ENCODE measurements at regions not wholly inside any gene's neighbourhood (a gene's known extent, or its start where the extent isn't known, plus 50 kb on each side); places are given as distances from the start of the nearest gene placed in this dataset.
A peak's percentile ranks its signal among the peaks of the same experiment; 100 is the strongest.
"Not testable (repeated sequence)": the region's sequence is repeated elsewhere in the genome, so short reads cannot be mapped to it uniquely, and the experiment has no call there.

DNA sequence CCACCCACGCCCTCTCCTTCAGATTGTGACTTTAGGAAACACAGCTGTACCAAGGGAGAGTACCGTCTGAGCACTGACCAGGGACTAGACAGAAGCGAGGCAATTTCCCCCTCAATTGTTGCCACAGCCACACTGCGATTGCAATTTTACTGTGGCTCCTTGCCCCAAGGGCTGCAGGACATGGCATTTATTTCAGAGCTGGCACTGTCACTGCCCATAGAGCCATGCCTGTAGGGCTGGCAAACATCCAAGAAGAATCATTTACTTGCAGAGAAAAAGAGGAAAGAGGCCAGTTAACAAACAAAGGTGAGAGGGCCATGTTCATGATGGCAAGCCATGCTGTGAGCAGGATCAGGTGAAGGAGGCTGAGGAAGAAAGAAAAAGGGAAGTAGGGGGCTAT is 129.6 kb downstream of the EMP1 start:
- Histone ChIP-seq H4K20me1 (ENCODE audit: insufficient read depth, poor library complexity, severe bottlenecking) (no peaks in the 10 kb centered on the region), H3K4me3 (no peak overlapping the region), H3K27me3 (no peaks in the 10 kb centered on the region), H3K9me2 (replicated peaks; ENCODE audit: insufficient read depth) (no peaks in the 10 kb centered on the region), H3K4me2 (no peak overlapping the region), H3K4me1 (ENCODE audit: insufficient read depth) (no peaks in the 10 kb centered on the region), H3K79me2 (no peaks in the 10 kb centered on the region), H2AFZ (no peak overlapping the region), H3K36me3 (replicated peaks; ENCODE audit: insufficient read depth, low read depth) (no peaks in the 10 kb centered on the region), H3K27ac (no peak overlapping the region), H3K9me3 (ENCODE audit: low read depth) (no peaks in the 10 kb centered on the region)
- DNase-seq (ENCODE audit: low spot score): no peak
- TF ChIP-seq EZH2 (IDR thresholded peaks at IDR 0.05; ENCODE audit: borderline replicate concordance) (no peak), EZH2phosphoT487 (IDR thresholded peaks at IDR 0.05; ENCODE audit: low read depth, severe bottlenecking, unreplicated experiment) (no peak)
- TF ChIP-seq, protein P1, sequence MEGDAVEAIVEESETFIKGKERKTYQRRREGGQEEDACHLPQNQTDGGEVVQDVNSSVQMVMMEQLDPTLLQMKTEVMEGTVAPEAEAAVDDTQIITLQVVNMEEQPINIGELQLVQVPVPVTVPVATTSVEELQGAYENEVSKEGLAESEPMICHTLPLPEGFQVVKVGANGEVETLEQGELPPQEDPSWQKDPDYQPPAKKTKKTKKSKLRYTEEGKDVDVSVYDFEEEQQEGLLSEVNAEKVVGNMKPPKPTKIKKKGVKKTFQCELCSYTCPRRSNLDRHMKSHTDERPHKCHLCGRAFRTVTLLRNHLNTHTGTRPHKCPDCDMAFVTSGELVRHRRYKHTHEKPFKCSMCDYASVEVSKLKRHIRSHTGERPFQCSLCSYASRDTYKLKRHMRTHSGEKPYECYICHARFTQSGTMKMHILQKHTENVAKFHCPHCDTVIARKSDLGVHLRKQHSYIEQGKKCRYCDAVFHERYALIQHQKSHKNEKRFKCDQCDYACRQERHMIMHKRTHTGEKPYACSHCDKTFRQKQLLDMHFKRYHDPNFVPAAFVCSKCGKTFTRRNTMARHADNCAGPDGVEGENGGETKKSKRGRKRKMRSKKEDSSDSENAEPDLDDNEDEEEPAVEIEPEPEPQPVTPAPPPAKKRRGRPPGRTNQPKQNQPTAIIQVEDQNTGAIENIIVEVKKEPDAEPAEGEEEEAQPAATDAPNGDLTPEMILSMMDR (IDR thresholded peaks at IDR 0.05; ENCODE audit: poor library complexity): no peak
- WGBS (ENCODE audit: low lambda C conversion rate, missing lambda C conversion rate): 82% methylated on average over 4 of the region's 4 CpGs

DNA sequence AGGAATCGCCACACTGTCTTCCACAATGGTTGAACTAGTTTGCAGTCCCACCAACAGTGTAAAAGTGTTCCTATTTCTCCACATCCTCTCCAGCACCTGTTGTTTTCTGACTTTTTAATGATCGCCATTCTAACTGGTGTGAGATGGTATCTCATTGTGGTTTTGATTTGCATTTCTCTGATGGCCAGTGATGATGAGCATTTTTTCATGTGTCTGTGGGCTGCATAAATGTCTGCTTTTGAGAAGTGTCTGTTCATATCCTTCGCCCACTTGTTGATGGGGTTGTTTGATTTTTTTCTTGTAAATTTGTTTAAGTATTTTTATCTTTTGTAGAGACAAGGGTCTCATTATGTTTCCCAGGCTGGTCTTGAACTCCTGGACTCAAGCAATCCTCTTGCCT is 128.5 kb downstream of the EMP1 start:
- H3K4me2 ChIP-seq; H3K4me1 ChIP-seq (ENCODE audit: insufficient read depth); H3K36me3 ChIP-seq (replicated peaks; ENCODE audit: insufficient read depth, low read depth); H2AFZ ChIP-seq; H3K4me3 ChIP-seq; DNase-seq (ENCODE audit: low spot score); H3K27me3 ChIP-seq; H3K27ac ChIP-seq; H3K9me3 ChIP-seq (ENCODE audit: low read depth); H3K79me2 ChIP-seq; H4K20me1 ChIP-seq (ENCODE audit: insufficient read depth, poor library complexity, severe bottlenecking); H3K9me2 ChIP-seq (replicated peaks; ENCODE audit: insufficient read depth): not testable (repeated sequence)
- 92% methylated on average over 3 of the region's 3 CpGs for WGBS (ENCODE audit: low lambda C conversion rate, missing lambda C conversion rate)

DNA sequence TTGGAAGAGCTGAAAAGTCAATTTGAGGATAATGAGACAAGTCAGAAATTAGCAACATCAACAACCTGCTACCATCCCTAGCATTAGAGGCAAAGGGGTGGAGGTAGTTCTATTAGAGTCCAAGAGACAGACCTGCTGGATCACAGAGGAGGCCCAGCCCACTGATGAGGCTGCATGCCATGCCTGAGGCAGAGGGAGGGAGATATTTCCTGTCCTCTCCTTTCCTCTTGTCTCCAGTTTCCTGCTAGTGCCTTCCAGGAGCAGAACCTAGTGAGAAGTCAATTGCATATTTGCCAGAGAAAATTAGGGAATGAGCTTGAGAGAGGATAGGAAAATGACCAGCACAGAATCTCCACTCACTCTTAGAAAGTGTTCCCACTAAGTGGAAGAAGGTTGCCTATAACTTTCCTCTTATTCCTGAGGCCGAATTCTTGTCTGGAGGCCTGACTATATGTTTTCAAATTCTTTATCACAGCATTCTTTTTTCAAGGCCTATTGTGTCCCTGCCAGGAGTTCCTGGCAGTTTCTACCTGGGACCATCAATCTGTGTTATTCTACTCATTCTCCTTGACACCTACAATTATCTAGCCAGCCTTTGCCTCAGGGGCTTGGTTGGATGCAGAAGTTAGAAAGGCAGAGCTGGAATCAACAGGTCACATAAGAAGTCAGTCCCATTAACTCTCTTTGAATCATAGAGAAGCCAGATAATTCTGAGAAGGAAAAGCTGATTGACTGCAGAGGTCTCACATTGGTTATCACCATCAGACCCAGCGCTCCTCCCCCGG is 121.9 kb downstream of the EMP1 start:
- no peak for TF ChIP-seq EZH2phosphoT487 (IDR thresholded peaks at IDR 0.05; ENCODE audit: low read depth, severe bottlenecking, unreplicated experiment)
- TF ChIP-seq EZH2 (IDR thresholded peaks at IDR 0.05; ENCODE audit: borderline replicate concordance): no peak
- TF ChIP-seq, protein P1 (IDR thresholded peaks at IDR 0.05; ENCODE audit: poor library complexity): no peak
- H3K9me2 ChIP-seq (replicated peaks; ENCODE audit: insufficient read depth): no peaks in the 10 kb centered on the region
- H3K27me3 ChIP-seq: no peaks in the 10 kb centered on the region
- 45% methylated on average over 3 of the region's 3 CpGs for WGBS (ENCODE audit: low lambda C conversion rate, missing lambda C conversion rate)
- no peak for DNase-seq (ENCODE audit: low spot score)
- no peak overlapping the region for H3K4me3 ChIP-seq
- H3K36me3 ChIP-seq (replicated peaks; ENCODE audit: insufficient read depth, low read depth): no peaks in the 10 kb centered on the region
- H3K27ac ChIP-seq: no peak overlapping the region
- H3K79me2 ChIP-seq: no peaks in the 10 kb centered on the region
- H3K9me3 ChIP-seq (ENCODE audit: low read depth): no peaks in the 10 kb centered on the region
- H4K20me1 ChIP-seq (ENCODE audit: insufficient read depth, poor library complexity, severe bottlenecking): no peaks in the 10 kb centered on the region
- no peak overlapping the region for H3K4me2 ChIP-seq
- H3K4me1 ChIP-seq (ENCODE audit: insufficient read depth): peaks cover 5% of the 10 kb centered on the region
- H2AFZ ChIP-seq: no peak overlapping the region

DNA sequence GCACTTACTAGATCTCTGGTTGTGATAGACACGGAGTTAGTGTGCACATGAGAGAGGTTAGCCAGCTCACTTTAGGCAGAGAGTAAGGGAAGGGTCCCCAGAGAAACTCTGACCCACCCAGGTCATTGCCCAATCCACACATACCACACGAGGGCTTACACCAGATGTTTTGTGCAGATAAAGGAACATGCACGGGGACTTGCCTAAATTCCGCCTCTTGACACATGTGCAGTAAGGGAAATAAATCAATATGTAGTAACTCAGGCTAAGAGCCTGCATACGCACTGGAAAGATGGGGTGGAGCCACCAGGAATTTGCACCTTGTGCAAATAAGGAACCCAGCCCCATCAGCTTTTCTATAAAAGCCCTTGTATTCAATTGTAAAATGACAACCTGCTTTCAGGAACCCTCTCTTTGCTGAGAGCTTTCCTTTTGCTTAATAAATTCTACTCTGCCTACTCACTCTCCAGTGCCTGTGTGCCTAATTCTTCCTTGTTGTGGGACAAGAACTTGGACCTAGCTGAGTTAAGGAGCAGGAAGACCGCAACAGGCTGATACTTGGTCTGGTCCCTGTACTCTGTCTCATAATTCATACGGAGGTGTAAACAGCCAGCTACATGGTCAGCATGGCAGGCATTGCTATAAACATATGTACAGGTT is 120.2 kb downstream of the EMP1 start:
- Histone ChIP-seq H3K27ac (peak overlapping the region; percentile 52), H3K4me1 (ENCODE audit: insufficient read depth) (peaks cover 5% of the 10 kb centered on the region), H3K4me2 (no peak overlapping the region), H3K4me3 (no peak overlapping the region), H3K27me3 (no peaks in the 10 kb centered on the region), H3K36me3 (replicated peaks; ENCODE audit: insufficient read depth, low read depth) (no peaks in the 10 kb centered on the region), H3K9me3 (ENCODE audit: low read depth) (no peaks in the 10 kb centered on the region), H3K9me2 (replicated peaks; ENCODE audit: insufficient read depth) (no peaks in the 10 kb centered on the region), H4K20me1 (ENCODE audit: insufficient read depth, poor library complexity, severe bottlenecking) (no peaks in the 10 kb centered on the region), H3K79me2 (no peaks in the 10 kb centered on the region), H2AFZ (no peak overlapping the region)
- 43% methylated on average over 7 of the region's 7 CpGs for WGBS (ENCODE audit: low lambda C conversion rate, missing lambda C conversion rate)
- TF ChIP-seq, protein P1 (IDR thresholded peaks at IDR 0.05; ENCODE audit: poor library complexity): no peak
- TF ChIP-seq EZH2 (IDR thresholded peaks at IDR 0.05; ENCODE audit: borderline replicate concordance) (no peak), EZH2phosphoT487 (IDR thresholded peaks at IDR 0.05; ENCODE audit: low read depth, severe bottlenecking, unreplicated experiment) (no peak)
- DNase-seq (ENCODE audit: low spot score): peak; percentile 49
